ENCODE measurements at regions not wholly inside any gene's neighbourhood (a gene's known extent, or its start where the extent isn't known, plus 50 kb on each side); places are given as distances from the start of the nearest gene placed in this dataset.
"Not testable (repeated sequence)": the region's sequence is repeated elsewhere in the genome, so short reads cannot be mapped to it uniquely, and the experiment has no call there.

GRCh38 chr13:31518645-31519044 lies 220.7 kb upstream of the RXFP2 start:
- no peak overlapping the region for H3K4me3 Mint-ChIP-seq
- peaks cover 4% of the 10 kb centered on the region for H3K27me3 Mint-ChIP-seq
- no peak overlapping the region for H3K27ac Mint-ChIP-seq
- no peak for DNase-seq
- no peaks in the 10 kb centered on the region for H3K36me3 Mint-ChIP-seq (ENCODE audit: low read depth)
- H3K4me1 Mint-ChIP-seq (ENCODE audit: low read depth), result no peaks in the 10 kb centered on the region
- no peaks in the 10 kb centered on the region for H3K9me3 Mint-ChIP-seq

GRCh38 chr13:31521435-31521834 lies 217.9 kb upstream of the RXFP2 start:
- no peak overlapping the region for H3K4me3 Mint-ChIP-seq
- H3K36me3 Mint-ChIP-seq (ENCODE audit: low read depth), result no peaks in the 10 kb centered on the region
- H3K4me1 Mint-ChIP-seq (ENCODE audit: low read depth), result no peaks in the 10 kb centered on the region
- H3K9me3 Mint-ChIP-seq, result peaks cover 3% of the 10 kb centered on the region
- no peak overlapping the region for H3K27ac Mint-ChIP-seq
- peaks cover 4% of the 10 kb centered on the region for H3K27me3 Mint-ChIP-seq
- DNase-seq, result no peak

- no peak overlapping the region for H3K27ac Mint-ChIP-seq
- H3K27me3 Mint-ChIP-seq, result peaks cover 4% of the 10 kb centered on the region
- no peaks in the 10 kb centered on the region for H3K4me1 Mint-ChIP-seq (ENCODE audit: low read depth)
- no peaks in the 10 kb centered on the region for H3K36me3 Mint-ChIP-seq (ENCODE audit: low read depth)
- no peak for DNase-seq
- H3K4me3 Mint-ChIP-seq, result no peak overlapping the region
- H3K9me3 Mint-ChIP-seq, result peaks cover 3% of the 10 kb centered on the region
Measured at GRCh38 chr13:31522396-31522795, 216.9 kb upstream of the RXFP2 start.

- H3K9me3 Mint-ChIP-seq, result peaks cover 3% of the 10 kb centered on the region
- DNase-seq, result no peak
- H3K4me3 Mint-ChIP-seq, result no peak overlapping the region
- no peaks in the 10 kb centered on the region for H3K4me1 Mint-ChIP-seq (ENCODE audit: low read depth)
- H3K27ac Mint-ChIP-seq, result no peak overlapping the region
- H3K27me3 Mint-ChIP-seq, result no peaks in the 10 kb centered on the region
- H3K36me3 Mint-ChIP-seq (ENCODE audit: low read depth), result no peaks in the 10 kb centered on the region
Measured at GRCh38 chr13:31528176-31528575, 211.2 kb upstream of the RXFP2 start.

- Mint-ChIP-seq H3K4me3 (no peak overlapping the region), H3K36me3 (ENCODE audit: low read depth) (no peaks in the 10 kb centered on the region)
Measured at GRCh38 chr13:31528758-31529157, 210.6 kb upstream of the RXFP2 start.

GRCh38 chr13:31530922-31531321 lies 208.4 kb upstream of the RXFP2 start:
- H3K27me3 Mint-ChIP-seq, result no peaks in the 10 kb centered on the region
- no peaks in the 10 kb centered on the region for H3K36me3 Mint-ChIP-seq (ENCODE audit: low read depth)
- no peak overlapping the region for H3K4me3 Mint-ChIP-seq
- no peak overlapping the region for H3K27ac Mint-ChIP-seq
- no peaks in the 10 kb centered on the region for H3K4me1 Mint-ChIP-seq (ENCODE audit: low read depth)
- no peak for DNase-seq
- H3K9me3 Mint-ChIP-seq, result no peaks in the 10 kb centered on the region

More at GRCh38 chr13:31528758-31529157, 210.6 kb upstream of the RXFP2 start:
- Mint-ChIP-seq H3K27me3 (no peaks in the 10 kb centered on the region), H3K9me3 (peaks cover 3% of the 10 kb centered on the region), H3K4me1 (ENCODE audit: low read depth) (no peaks in the 10 kb centered on the region), H3K27ac (no peak overlapping the region)
- no peak for DNase-seq

GRCh38 chr13:31537052-31537451 lies 202.3 kb upstream of the RXFP2 start:
- H3K36me3 Mint-ChIP-seq (ENCODE audit: low read depth), result no peaks in the 10 kb centered on the region
- H3K4me1 Mint-ChIP-seq (ENCODE audit: low read depth), result no peaks in the 10 kb centered on the region
- peaks cover 7% of the 10 kb centered on the region for H3K27me3 Mint-ChIP-seq
- H3K4me3 Mint-ChIP-seq, result no peak overlapping the region
- no peak for DNase-seq
- H3K27ac Mint-ChIP-seq, result no peak overlapping the region
- no peaks in the 10 kb centered on the region for H3K9me3 Mint-ChIP-seq

- Mint-ChIP-seq H3K4me3 (no peak overlapping the region), H3K9me3 (no peaks in the 10 kb centered on the region)
Measured at GRCh38 chr13:31538067-31539042, 201.0 kb upstream of the RXFP2 start.

GRCh38 chr13:31540281-31540680 lies 199.0 kb upstream of the RXFP2 start:
- H3K27me3 Mint-ChIP-seq, result peaks cover 7% of the 10 kb centered on the region
- no peaks in the 10 kb centered on the region for H3K4me1 Mint-ChIP-seq (ENCODE audit: low read depth)
- H3K36me3 Mint-ChIP-seq (ENCODE audit: low read depth), result no peaks in the 10 kb centered on the region
- H3K27ac Mint-ChIP-seq, result no peak overlapping the region
- no peak overlapping the region for H3K4me3 Mint-ChIP-seq
- no peak for DNase-seq
- no peaks in the 10 kb centered on the region for H3K9me3 Mint-ChIP-seq

More at GRCh38 chr13:31538067-31539042, 201.0 kb upstream of the RXFP2 start:
- DNase-seq, result no peak
- H3K27me3 Mint-ChIP-seq, result peaks cover 7% of the 10 kb centered on the region
- H3K27ac Mint-ChIP-seq, result no peak overlapping the region
- H3K36me3 Mint-ChIP-seq (ENCODE audit: low read depth), result no peaks in the 10 kb centered on the region
- H3K4me1 Mint-ChIP-seq (ENCODE audit: low read depth), result no peaks in the 10 kb centered on the region

GRCh38 chr13:31543190-31543589 lies 196.1 kb upstream of the RXFP2 start:
- Mint-ChIP-seq H3K4me1 (ENCODE audit: low read depth) (no peaks in the 10 kb centered on the region), H3K36me3 (ENCODE audit: low read depth) (no peaks in the 10 kb centered on the region), H3K27me3 (peaks cover 7% of the 10 kb centered on the region), H3K9me3 (no peaks in the 10 kb centered on the region), H3K27ac (no peak overlapping the region), H3K4me3 (no peak overlapping the region)
- no peak for DNase-seq

- no peaks in the 10 kb centered on the region for H3K9me3 Mint-ChIP-seq
- no peak for DNase-seq
- no peaks in the 10 kb centered on the region for H3K27me3 Mint-ChIP-seq
- no peak overlapping the region for H3K4me3 Mint-ChIP-seq
- no peaks in the 10 kb centered on the region for H3K36me3 Mint-ChIP-seq (ENCODE audit: low read depth)
- H3K4me1 Mint-ChIP-seq (ENCODE audit: low read depth), result no peaks in the 10 kb centered on the region
- no peak overlapping the region for H3K27ac Mint-ChIP-seq
Measured at GRCh38 chr13:31545616-31546015, 193.7 kb upstream of the RXFP2 start.

- Mint-ChIP-seq H3K36me3 (ENCODE audit: low read depth) (no peaks in the 10 kb centered on the region), H3K27ac (no peak overlapping the region), H3K4me1 (ENCODE audit: low read depth) (no peaks in the 10 kb centered on the region), H3K27me3 (no peaks in the 10 kb centered on the region), H3K9me3 (no peaks in the 10 kb centered on the region), H3K4me3 (no peak overlapping the region)
- no peak for DNase-seq
Measured at GRCh38 chr13:31556376-31556775, 182.9 kb upstream of the RXFP2 start.

- not testable (repeated sequence) for H3K4me3 Mint-ChIP-seq; H3K4me1 Mint-ChIP-seq (ENCODE audit: low read depth); DNase-seq; H3K9me3 Mint-ChIP-seq; H3K36me3 Mint-ChIP-seq (ENCODE audit: low read depth); H3K27me3 Mint-ChIP-seq; H3K27ac Mint-ChIP-seq
Measured at GRCh38 chr13:31584221-31584620, 155.1 kb upstream of the RXFP2 start.

GRCh38 chr13:31587698-31588266 lies 151.5 kb upstream of the RXFP2 start:
- Mint-ChIP-seq H3K27ac (no peak overlapping the region), H3K4me1 (ENCODE audit: low read depth) (no peaks in the 10 kb centered on the region), H3K4me3 (no peak overlapping the region), H3K9me3 (no peaks in the 10 kb centered on the region), H3K36me3 (ENCODE audit: low read depth) (no peaks in the 10 kb centered on the region), H3K27me3 (no peaks in the 10 kb centered on the region)
- DNase-seq, result no peak

GRCh38 chr13:31588316-31588715 lies 151.0 kb upstream of the RXFP2 start:
- Mint-ChIP-seq H3K4me1 (ENCODE audit: low read depth) (no peaks in the 10 kb centered on the region), H3K36me3 (ENCODE audit: low read depth) (no peaks in the 10 kb centered on the region), H3K4me3 (no peak overlapping the region), H3K27ac (no peak overlapping the region), H3K9me3 (no peaks in the 10 kb centered on the region), H3K27me3 (no peaks in the 10 kb centered on the region)
- no peak for DNase-seq

Measured in activated T-cell treated with anti-CD3 and anti-CD28 coated beads, Interleukin-2, amount 50 U/mL, for 24 hours (primary cell).